Femur (tissue), 1 donor: ENCODE measurements at regions not wholly inside any gene's neighbourhood (a gene's known extent, or its start where the extent isn't known, plus 50 kb on each side); places are given as distances from the start of the nearest gene placed in this dataset.
"Not testable (repeated sequence)": the region's sequence is repeated elsewhere in the genome, so short reads cannot be mapped to it uniquely, and the experiment has no call there.

ENCODE experiments used
- DNase-seq: peaks from one replicate; pipeline ENCODE4 v3.0.0-alpha.2; 2017

- DNase-seq, result no peak
Observed at GRCh38 chr5:112472614-112473013, 53.5 kb upstream of the EPB41L4A start.

GRCh38 chr5:112473989-112474388 lies 54.9 kb upstream of the EPB41L4A start:
- no peak for DNase-seq

GRCh38 chr5:112475747-112476365 lies 56.8 kb upstream of the EPB41L4A start:
- no peak for DNase-seq

- no peak for DNase-seq
Observed at GRCh38 chr5:112479418-112479817, 60.3 kb upstream of the EPB41L4A start.

- no peak for DNase-seq
Observed at GRCh38 chr5:112480501-112480900, 61.4 kb upstream of the EPB41L4A start.

- no peak for DNase-seq
Observed at GRCh38 chr5:112483704-112484103, 64.6 kb upstream of the EPB41L4A start.

GRCh38 chr5:112485934-112486355 lies 66.9 kb upstream of the EPB41L4A start:
- DNase-seq, result no peak

- DNase-seq, result no peak
Observed at GRCh38 chr5:112491257-112491656, 72.2 kb upstream of the EPB41L4A start.

- DNase-seq, result peak; percentile 39
Observed at GRCh38 chr5:112492291-112492690, 73.2 kb upstream of the EPB41L4A start.

GRCh38 chr5:112503749-112504501 lies 84.8 kb upstream of the EPB41L4A start:
- DNase-seq, result not testable (repeated sequence)

- not testable (repeated sequence) for DNase-seq
Observed at GRCh38 chr5:112509097-112509496, 90.0 kb upstream of the EPB41L4A start.

- DNase-seq, result no peak
Observed at GRCh38 chr5:112511920-112512319, 92.8 kb upstream of the EPB41L4A start.

- no peak for DNase-seq
Observed at GRCh38 chr5:112512901-112513300, 93.8 kb upstream of the EPB41L4A start.

GRCh38 chr5:112514111-112514510 lies 95.0 kb upstream of the EPB41L4A start:
- DNase-seq, result no peak

- not testable (repeated sequence) for DNase-seq
Observed at GRCh38 chr5:112520474-112520873, 101.4 kb upstream of the EPB41L4A start.

GRCh38 chr5:112522891-112523673 lies 104.0 kb upstream of the EPB41L4A start:
- not testable (repeated sequence) for DNase-seq

- not testable (repeated sequence) for DNase-seq
Observed at GRCh38 chr5:112523674-112524263, 104.7 kb upstream of the EPB41L4A start.

- DNase-seq, result no peak
Observed at GRCh38 chr5:112525217-112525616, 106.1 kb upstream of the EPB41L4A start.

- DNase-seq, result no peak
Observed at GRCh38 chr5:112528928-112529327, 109.9 kb upstream of the EPB41L4A start.

GRCh38 chr5:112529525-112529924 lies 110.4 kb upstream of the EPB41L4A start:
- no peak for DNase-seq

- no peak for DNase-seq
Observed at GRCh38 chr5:112532654-112533360, 113.7 kb upstream of the EPB41L4A start.

- DNase-seq, result no peak
Observed at GRCh38 chr5:112533362-112533761, 114.3 kb upstream of the EPB41L4A start.
